Neutrophil (primary cell): ENCODE measurements at regions not wholly inside any gene's neighbourhood (a gene's known extent, or its start where the extent isn't known, plus 50 kb on each side); places are given as distances from the start of the nearest gene placed in this dataset.

Experiments used
- H3K27ac ChIP-seq: fragments of 200-600 bp; sonication (generic); 2 replicates; pipeline ENCODE4 v1.5.1; 2016; ENCODE audit warnings: mild to moderate bottlenecking, moderate library complexity
- H3K27me3 ChIP-seq: fragments of 200-600 bp; sonication (generic); 2 replicates; pipeline ENCODE4 v1.6.0; 2016; ENCODE audit warnings: mild to moderate bottlenecking
- H3K36me3 ChIP-seq: fragments of 200-600 bp; sonication (generic); 2 replicates; pipeline ENCODE4 v1.5.1; 2017
- H3K4me1 ChIP-seq, 2 experiments: fragments of 200-600 bp in 1 of 2; sonication (generic) in 1 of 2; 1 replicate in 1 of 2; 2 replicates in 1 of 2; pipeline versions ENCODE4 v1.5.1 to v1.6.1; 2013 to 2016; ENCODE audit warnings: low read depth in 1 of 2, low read length in 1 of 2, mild to moderate bottlenecking in 1 of 2, moderate library complexity in 1 of 2; ENCODE audit not compliant: control insufficient read depth in 1 of 2, insufficient read depth in 1 of 2
- H3K4me3 ChIP-seq, 2 experiments: fragments of 200-600 bp in 1 of 2; sonication (generic) in 1 of 2; 1 replicate in 1 of 2; 2 replicates in 1 of 2; pipeline ENCODE4 v1.5.1; 2013 to 2016; ENCODE audit warnings: low read depth in 1 of 2, low read length in 1 of 2, mild to moderate bottlenecking in 1 of 2, moderate library complexity in 1 of 2
- H3K9me3 ChIP-seq: fragments of 200-600 bp; sonication (generic); 2 replicates; pipeline ENCODE4 v1.5.1; 2016
- CTCF ChIP-seq: fragments of 200-600 bp; sonication (generic); IDR thresholded peaks from 2 replicates; pipeline ENCODE4 v1.5.1; 2016; ENCODE audit warnings: antibody characterized with exemption

GRCh38 chr21:21624674-21625073 is 626.5 kb downstream of the NCAM2 start:
- no peaks in the 10 kb centered on the region for H3K27me3 ChIP-seq
- H3K27ac ChIP-seq: no peak overlapping the region
- no peaks in the 10 kb centered on the region for H3K9me3 ChIP-seq
- no peaks in the 10 kb centered on the region for H3K36me3 ChIP-seq
- H3K4me3 ChIP-seq: no peak overlapping the region
- no peak for TF ChIP-seq CTCF
- no peaks in the 10 kb centered on the region for H3K4me1 ChIP-seq

GRCh38 chr21:21631961-21632360 is 633.8 kb downstream of the NCAM2 start:
- Histone ChIP-seq H3K27me3 (no peaks in the 10 kb centered on the region), H3K9me3 (no peaks in the 10 kb centered on the region)

GRCh38 chr21:21632926-21633325 is 634.7 kb downstream of the NCAM2 start:
- Histone ChIP-seq H3K27me3 (no peaks in the 10 kb centered on the region), H3K4me3 (no peak overlapping the region), H3K9me3 (no peaks in the 10 kb centered on the region), H3K4me1 (no peaks in the 10 kb centered on the region), H3K27ac (no peak overlapping the region), H3K36me3 (no peaks in the 10 kb centered on the region)
- no peak for TF ChIP-seq CTCF

More at GRCh38 chr21:21631961-21632360, 633.8 kb downstream of the NCAM2 start:
- no peaks in the 10 kb centered on the region for H3K4me1 ChIP-seq
- TF ChIP-seq CTCF: no peak
- H3K27ac ChIP-seq: no peak overlapping the region
- H3K36me3 ChIP-seq: no peaks in the 10 kb centered on the region
- no peak overlapping the region for H3K4me3 ChIP-seq

GRCh38 chr21:21661741-21662140 is 663.5 kb downstream of the NCAM2 start:
- TF ChIP-seq CTCF: no peak
- H3K36me3 ChIP-seq: no peaks in the 10 kb centered on the region
- no peaks in the 10 kb centered on the region for H3K9me3 ChIP-seq
- H3K4me3 ChIP-seq: no peak overlapping the region
- no peak overlapping the region for H3K27ac ChIP-seq
- no peaks in the 10 kb centered on the region for H3K4me1 ChIP-seq
- H3K27me3 ChIP-seq: no peaks in the 10 kb centered on the region

GRCh38 chr21:21662776-21663175 is 664.6 kb downstream of the NCAM2 start:
- H3K27me3 ChIP-seq: no peaks in the 10 kb centered on the region
- no peaks in the 10 kb centered on the region for H3K36me3 ChIP-seq
- H3K4me1 ChIP-seq: no peaks in the 10 kb centered on the region
- no peaks in the 10 kb centered on the region for H3K9me3 ChIP-seq
- no peak for TF ChIP-seq CTCF
- no peak overlapping the region for H3K27ac ChIP-seq
- no peak overlapping the region for H3K4me3 ChIP-seq

- no peaks in the 10 kb centered on the region for H3K4me1 ChIP-seq
- H3K36me3 ChIP-seq: no peaks in the 10 kb centered on the region
- no peak for TF ChIP-seq CTCF
These were observed 666.7 kb downstream of the NCAM2 start for GRCh38 chr21:21664871-21665270.

More at GRCh38 chr21:21664871-21665270, 666.7 kb downstream of the NCAM2 start:
- H3K9me3 ChIP-seq: no peaks in the 10 kb centered on the region
- no peak overlapping the region for H3K27ac ChIP-seq
- no peaks in the 10 kb centered on the region for H3K27me3 ChIP-seq
- H3K4me3 ChIP-seq: no peak overlapping the region
